AG04450 (cell line): ENCODE measurements at regions not wholly inside any gene's neighbourhood (a gene's known extent, or its start where the extent isn't known, plus 50 kb on each side); places are given as distances from the start of the nearest gene placed in this dataset.
"Not testable (repeated sequence)": the region's sequence is repeated elsewhere in the genome, so short reads cannot be mapped to it uniquely, and the experiment has no call there.

ENCODE experiments used
- CTCF ChIA-PET: fragments of 300-600, 350-600 bp; formaldehyde crosslinking; extraction: SDS; loops from one replicate; lab custom pipeline; 2022; ENCODE audit warnings: antibody characterized with exemption, inconsistent platforms; lab: Charles Lee
- POLR2A ChIA-PET: fragments of 350-600 bp; formaldehyde crosslinking; extraction: SDS; loops from one replicate; lab custom pipeline; 2021; ENCODE audit warnings: antibody characterized with exemption, inconsistent platforms; lab: Yijun Ruan, JAX
- DNase-seq: peaks from one replicate; pipeline ENCODE4 v3.0.0-alpha.2; 2011; ENCODE audit warnings: low read depth, low spot score
- H3K27ac ChIP-seq: one replicate; pipeline ENCODE4 v1.5.1; 2012; ENCODE audit warnings: low read depth, low read length, control low read depth
- H3K27me3 ChIP-seq: one replicate; pipeline ENCODE4 v1.6.0; 2012; ENCODE audit warnings: low read length; ENCODE audit not compliant: control insufficient read depth, insufficient read depth
- H3K4me3 ChIP-seq: 2 replicates; pipeline ENCODE4 v1.5.1; 2011; ENCODE audit warnings: mild to moderate bottlenecking, low read depth, low read length, control low read depth
- H3K9me3 ChIP-seq: 2 replicates; pipeline ENCODE4 v1.5.1; 2012; ENCODE audit warnings: low read length; ENCODE audit not compliant: control insufficient read depth, insufficient read depth
- TF ChIP-seq, protein P1 (sequence below): IDR thresholded peaks from 2 replicates; pipeline ENCODE4 v1.5.1; 2011; ENCODE audit warnings: low read depth, low read length, control low read depth, inconsistent platforms

- ChIA-PET CTCF (no interaction called here), POLR2A (no interaction called here)
- no peak overlapping the region for H3K4me3 ChIP-seq
- no peak overlapping the region for H3K27ac ChIP-seq
- no peak for DNase-seq
- H3K27me3 ChIP-seq = no peaks in the 10 kb centered on the region
- H3K9me3 ChIP-seq = no peaks in the 10 kb centered on the region
- TF ChIP-seq, protein P1, sequence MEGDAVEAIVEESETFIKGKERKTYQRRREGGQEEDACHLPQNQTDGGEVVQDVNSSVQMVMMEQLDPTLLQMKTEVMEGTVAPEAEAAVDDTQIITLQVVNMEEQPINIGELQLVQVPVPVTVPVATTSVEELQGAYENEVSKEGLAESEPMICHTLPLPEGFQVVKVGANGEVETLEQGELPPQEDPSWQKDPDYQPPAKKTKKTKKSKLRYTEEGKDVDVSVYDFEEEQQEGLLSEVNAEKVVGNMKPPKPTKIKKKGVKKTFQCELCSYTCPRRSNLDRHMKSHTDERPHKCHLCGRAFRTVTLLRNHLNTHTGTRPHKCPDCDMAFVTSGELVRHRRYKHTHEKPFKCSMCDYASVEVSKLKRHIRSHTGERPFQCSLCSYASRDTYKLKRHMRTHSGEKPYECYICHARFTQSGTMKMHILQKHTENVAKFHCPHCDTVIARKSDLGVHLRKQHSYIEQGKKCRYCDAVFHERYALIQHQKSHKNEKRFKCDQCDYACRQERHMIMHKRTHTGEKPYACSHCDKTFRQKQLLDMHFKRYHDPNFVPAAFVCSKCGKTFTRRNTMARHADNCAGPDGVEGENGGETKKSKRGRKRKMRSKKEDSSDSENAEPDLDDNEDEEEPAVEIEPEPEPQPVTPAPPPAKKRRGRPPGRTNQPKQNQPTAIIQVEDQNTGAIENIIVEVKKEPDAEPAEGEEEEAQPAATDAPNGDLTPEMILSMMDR = no peak
Measured at GRCh38 chr7:45278763-45279398, 121.3 kb downstream of the RAMP3 start.

DNA sequence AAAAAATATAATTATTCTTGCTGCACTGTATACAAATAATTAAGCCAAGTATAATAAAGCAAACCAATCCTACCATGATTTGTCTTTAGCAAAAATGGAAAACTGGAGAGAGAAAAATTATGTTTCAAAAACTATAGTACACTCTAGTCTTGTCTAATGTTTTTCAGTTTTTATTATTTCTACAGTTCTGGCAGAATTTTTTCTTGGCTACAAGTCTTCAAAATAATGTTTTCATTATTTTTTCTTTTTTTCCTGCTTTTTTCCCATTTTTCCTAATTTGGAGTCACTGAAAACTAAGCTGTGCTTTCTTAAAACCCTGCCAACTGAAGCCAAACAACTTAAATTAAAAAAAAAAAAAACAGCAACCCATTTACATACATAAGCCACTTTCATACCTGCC is 132.0 kb downstream of the RAMP3 start:
- CTCF ChIA-PET = not testable (repeated sequence)

DNA sequence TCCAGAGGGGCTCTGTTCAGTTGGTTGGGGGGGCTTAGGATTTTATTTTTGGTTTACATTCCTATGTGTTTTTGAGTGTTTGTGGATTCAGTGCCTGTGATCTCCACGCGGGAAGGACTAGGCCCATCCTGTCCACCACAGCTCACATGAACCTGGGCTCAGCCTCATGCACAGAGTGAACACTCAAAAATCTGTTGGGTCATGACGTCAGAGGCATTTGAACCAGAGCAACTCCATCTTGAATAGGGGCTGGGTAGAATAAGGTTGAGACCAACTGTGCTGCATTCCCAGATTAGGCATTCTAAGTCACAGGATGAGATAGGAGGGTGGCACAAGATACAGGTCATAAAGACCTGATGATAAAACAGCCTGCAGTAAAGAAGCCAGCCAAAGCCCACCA is 133.3 kb downstream of the RAMP3 start:
- Histone ChIP-seq H3K4me3 (no peak overlapping the region), H3K27me3 (no peaks in the 10 kb centered on the region), H3K9me3 (no peaks in the 10 kb centered on the region), H3K27ac (no peak overlapping the region)
- no peak for DNase-seq
- ChIA-PET CTCF (no interaction called here), POLR2A (no interaction called here)
- TF ChIP-seq, protein P1 = no peak

More for the DNA sequence above, 132.0 kb downstream of the RAMP3 start:
- H3K27me3 ChIP-seq, POLR2A ChIA-PET, H3K4me3 ChIP-seq, H3K27ac ChIP-seq, DNase-seq, H3K9me3 ChIP-seq: not testable (repeated sequence)

- CTCF ChIA-PET = no interaction called here
- Histone ChIP-seq H3K9me3 (no peaks in the 10 kb centered on the region), H3K4me3 (no peak overlapping the region), H3K27ac (no peak overlapping the region), H3K27me3 (no peaks in the 10 kb centered on the region)
- no peak for DNase-seq
- POLR2A ChIA-PET = no interaction called here
- TF ChIP-seq, protein P1 = no peak
Measured at GRCh38 chr7:45292481-45292880, 134.9 kb downstream of the RAMP3 start.

DNA sequence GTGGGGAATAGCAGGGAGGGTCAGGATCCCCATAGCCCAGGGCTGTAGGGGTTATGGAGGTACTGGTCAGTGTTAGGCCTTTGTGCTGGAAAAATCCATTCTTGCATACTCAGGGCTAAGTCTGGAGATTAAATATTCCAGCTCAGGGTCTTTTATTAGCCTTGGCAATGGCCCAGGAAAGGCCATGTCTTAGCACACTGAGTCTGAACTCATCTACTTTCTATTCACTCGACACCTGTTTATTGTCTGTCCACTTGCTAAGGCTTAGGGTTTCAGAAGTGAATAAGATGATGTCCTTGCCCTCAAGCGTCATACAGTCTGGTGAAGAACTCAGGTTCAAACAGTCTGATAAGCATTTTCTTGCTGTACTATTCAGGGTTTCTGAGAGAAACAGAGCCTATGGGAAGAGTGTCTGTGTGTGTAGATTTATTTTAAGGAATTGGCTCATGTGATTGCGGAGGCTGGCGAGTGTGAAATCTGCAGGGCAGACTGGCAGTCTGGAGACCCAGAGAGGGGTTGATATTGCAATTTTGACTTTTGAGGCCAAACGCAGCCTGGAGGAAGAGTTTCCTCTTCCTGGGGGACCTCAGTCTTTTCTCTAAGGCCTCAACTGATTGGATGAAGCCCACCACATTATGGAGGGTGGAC is 135.8 kb downstream of the RAMP3 start:
- Histone ChIP-seq H3K4me3 (no peak overlapping the region), H3K27ac (no peak overlapping the region), H3K9me3 (no peaks in the 10 kb centered on the region), H3K27me3 (no peaks in the 10 kb centered on the region)
- CTCF ChIA-PET = no interaction called here
- POLR2A ChIA-PET = no interaction called here
- TF ChIP-seq, protein P1 = no peak
- no peak for DNase-seq
